ENCODE measurements at regions not wholly inside any gene's neighbourhood (a gene's known extent, or its start where the extent isn't known, plus 50 kb on each side); places are given as distances from the start of the nearest gene placed in this dataset.
"Not testable (repeated sequence)": the region's sequence is repeated elsewhere in the genome, so short reads cannot be mapped to it uniquely, and the experiment has no call there.

DNA sequence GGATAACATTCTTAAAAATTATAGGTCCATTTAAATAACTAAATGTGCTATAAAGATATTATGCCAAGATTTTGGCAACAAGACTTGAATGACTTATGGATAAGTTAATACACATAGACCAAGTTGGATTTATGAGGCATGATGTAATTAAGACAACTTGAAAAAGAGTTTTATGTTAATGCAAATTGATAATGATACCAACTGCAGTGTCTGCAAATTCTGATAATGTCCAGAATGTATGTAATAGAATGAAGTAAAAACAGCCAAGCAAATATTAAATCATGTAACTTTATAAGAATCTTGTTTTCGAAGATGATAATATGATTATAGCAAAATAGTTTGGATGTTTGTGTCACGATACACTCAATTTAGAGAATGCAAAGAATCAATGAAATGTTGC is 868.3 kb downstream of the DNAJB9 start:
- H3K9me3 Mint-ChIP-seq (ENCODE audit: low read depth), result peaks cover 2% of the 10 kb centered on the region
- TF ChIP-seq, protein P1, sequence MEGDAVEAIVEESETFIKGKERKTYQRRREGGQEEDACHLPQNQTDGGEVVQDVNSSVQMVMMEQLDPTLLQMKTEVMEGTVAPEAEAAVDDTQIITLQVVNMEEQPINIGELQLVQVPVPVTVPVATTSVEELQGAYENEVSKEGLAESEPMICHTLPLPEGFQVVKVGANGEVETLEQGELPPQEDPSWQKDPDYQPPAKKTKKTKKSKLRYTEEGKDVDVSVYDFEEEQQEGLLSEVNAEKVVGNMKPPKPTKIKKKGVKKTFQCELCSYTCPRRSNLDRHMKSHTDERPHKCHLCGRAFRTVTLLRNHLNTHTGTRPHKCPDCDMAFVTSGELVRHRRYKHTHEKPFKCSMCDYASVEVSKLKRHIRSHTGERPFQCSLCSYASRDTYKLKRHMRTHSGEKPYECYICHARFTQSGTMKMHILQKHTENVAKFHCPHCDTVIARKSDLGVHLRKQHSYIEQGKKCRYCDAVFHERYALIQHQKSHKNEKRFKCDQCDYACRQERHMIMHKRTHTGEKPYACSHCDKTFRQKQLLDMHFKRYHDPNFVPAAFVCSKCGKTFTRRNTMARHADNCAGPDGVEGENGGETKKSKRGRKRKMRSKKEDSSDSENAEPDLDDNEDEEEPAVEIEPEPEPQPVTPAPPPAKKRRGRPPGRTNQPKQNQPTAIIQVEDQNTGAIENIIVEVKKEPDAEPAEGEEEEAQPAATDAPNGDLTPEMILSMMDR (IDR thresholded peaks at IDR 0.05), result no peak
- no peaks in the 10 kb centered on the region for H3K36me3 Mint-ChIP-seq (ENCODE audit: low read depth)
- no peak for DNase-seq (ENCODE audit: low spot score)
- H3K4me3 Mint-ChIP-seq (ENCODE audit: unreplicated experiment), result no peak overlapping the region
- no peak overlapping the region for H3K27ac Mint-ChIP-seq (ENCODE audit: unreplicated experiment)
- no peaks in the 10 kb centered on the region for H3K4me1 Mint-ChIP-seq (ENCODE audit: low read depth)
- H3K27me3 Mint-ChIP-seq (ENCODE audit: low read depth), result peaks cover 1% of the 10 kb centered on the region

DNA sequence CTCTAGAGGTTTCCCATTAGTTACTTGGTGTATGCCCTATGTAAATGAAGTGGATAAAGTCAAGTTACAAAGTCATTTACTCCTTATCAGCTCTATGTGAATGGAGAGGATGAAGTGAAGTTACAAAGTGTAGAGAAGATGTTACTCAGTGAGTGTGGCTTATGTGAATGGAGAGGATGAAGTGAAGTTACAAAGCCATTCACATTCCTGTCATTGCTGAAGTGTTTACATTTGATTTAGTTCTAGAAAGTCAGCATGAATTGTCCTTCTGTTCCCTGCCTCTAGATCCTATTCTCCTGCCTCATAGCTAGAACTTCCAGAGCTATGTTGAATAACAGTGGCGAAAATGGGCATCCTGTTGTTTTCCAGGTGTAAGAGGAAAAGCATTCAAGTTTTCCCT is 880.1 kb downstream of the DNAJB9 start:
- Mint-ChIP-seq H3K27ac (ENCODE audit: unreplicated experiment) (no peak overlapping the region), H3K27me3 (ENCODE audit: low read depth) (peaks cover 5% of the 10 kb centered on the region), H3K4me1 (ENCODE audit: low read depth) (no peaks in the 10 kb centered on the region), H3K36me3 (ENCODE audit: low read depth) (no peaks in the 10 kb centered on the region), H3K4me3 (ENCODE audit: unreplicated experiment) (no peak overlapping the region), H3K9me3 (ENCODE audit: low read depth) (peaks cover 20% of the 10 kb centered on the region)
- TF ChIP-seq, protein P1 (IDR thresholded peaks at IDR 0.05), result no peak
- no peak for DNase-seq (ENCODE audit: low spot score)

DNA sequence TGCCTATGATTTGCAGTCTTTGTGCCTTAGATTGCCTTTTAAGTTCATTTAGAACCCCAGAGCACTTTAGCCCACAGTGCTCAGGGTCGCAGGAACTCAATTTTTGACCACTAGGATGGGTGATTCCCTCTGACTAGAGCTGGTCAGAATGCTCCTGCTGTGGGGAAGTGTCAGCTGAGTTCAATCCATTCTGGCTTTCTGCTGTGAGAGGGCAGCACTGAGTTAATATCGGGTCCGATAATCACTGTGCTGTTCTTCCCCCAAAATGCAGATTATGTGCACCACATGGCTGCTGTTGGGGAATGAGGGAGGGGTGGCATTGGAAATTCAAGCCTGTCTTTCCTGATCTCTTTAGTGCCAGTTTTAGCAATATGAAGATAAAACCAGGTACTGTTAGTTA is 886.4 kb downstream of the DNAJB9 start:
- DNase-seq (ENCODE audit: low spot score), result no peak
- Mint-ChIP-seq H3K27me3 (ENCODE audit: low read depth) (no peaks in the 10 kb centered on the region), H3K27ac (ENCODE audit: unreplicated experiment) (no peak overlapping the region), H3K4me3 (ENCODE audit: unreplicated experiment) (no peak overlapping the region), H3K9me3 (ENCODE audit: low read depth) (peaks cover 21% of the 10 kb centered on the region), H3K36me3 (ENCODE audit: low read depth) (no peaks in the 10 kb centered on the region), H3K4me1 (ENCODE audit: low read depth) (no peaks in the 10 kb centered on the region)
- TF ChIP-seq, protein P1 (IDR thresholded peaks at IDR 0.05), result no peak

DNA sequence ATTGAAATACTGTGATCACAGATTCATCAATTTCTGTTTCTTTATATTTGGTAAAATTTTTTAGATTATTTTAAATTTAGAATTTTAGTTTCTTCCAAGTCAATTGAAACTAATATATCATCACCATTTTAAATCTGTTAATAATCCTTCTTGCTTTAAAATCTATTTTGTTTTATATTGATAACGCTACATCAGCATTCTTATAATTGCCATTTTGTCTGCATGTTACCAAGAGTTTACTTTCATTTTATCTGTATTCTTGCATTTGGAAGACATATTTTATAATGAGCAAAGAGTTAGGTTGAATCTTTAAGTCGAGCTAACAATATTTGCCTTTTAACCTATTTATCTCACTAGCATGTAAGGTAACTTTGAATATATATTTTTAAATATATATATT is 890.6 kb downstream of the DNAJB9 start:
- Mint-ChIP-seq H3K27me3 (ENCODE audit: low read depth) (peaks cover 3% of the 10 kb centered on the region), H3K4me1 (ENCODE audit: low read depth) (no peaks in the 10 kb centered on the region), H3K36me3 (ENCODE audit: low read depth) (no peaks in the 10 kb centered on the region), H3K9me3 (ENCODE audit: low read depth) (no peaks in the 10 kb centered on the region), H3K27ac (ENCODE audit: unreplicated experiment) (no peak overlapping the region), H3K4me3 (ENCODE audit: unreplicated experiment) (no peak overlapping the region)
- TF ChIP-seq, protein P1 (IDR thresholded peaks at IDR 0.05), result no peak
- DNase-seq (ENCODE audit: low spot score), result no peak

DNA sequence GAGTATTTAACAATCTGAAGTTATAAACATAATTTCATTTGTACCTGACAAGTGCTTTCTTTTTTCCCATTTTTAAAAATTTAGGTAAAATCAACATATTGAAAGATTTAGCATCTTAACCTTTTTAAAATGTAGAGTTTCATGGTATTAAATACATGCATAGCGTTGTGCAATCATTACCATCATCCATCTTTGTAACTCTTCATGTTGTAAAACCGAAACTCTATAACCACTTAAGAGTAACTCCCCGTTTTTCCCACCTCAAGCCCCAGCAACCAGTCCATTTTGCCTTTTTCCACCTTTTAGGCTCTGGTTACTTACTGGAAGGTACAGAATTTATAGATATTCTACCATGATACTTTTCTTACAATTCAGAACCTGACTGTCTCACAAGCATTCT is 892.5 kb downstream of the DNAJB9 start:
- Mint-ChIP-seq H3K9me3 (ENCODE audit: low read depth) (no peaks in the 10 kb centered on the region), H3K4me3 (ENCODE audit: unreplicated experiment) (no peak overlapping the region), H3K36me3 (ENCODE audit: low read depth) (no peaks in the 10 kb centered on the region), H3K4me1 (ENCODE audit: low read depth) (no peaks in the 10 kb centered on the region), H3K27ac (ENCODE audit: unreplicated experiment) (no peak overlapping the region), H3K27me3 (ENCODE audit: low read depth) (peaks cover 3% of the 10 kb centered on the region)
- TF ChIP-seq, protein P1 (IDR thresholded peaks at IDR 0.05), result no peak
- DNase-seq (ENCODE audit: low spot score), result no peak

DNA sequence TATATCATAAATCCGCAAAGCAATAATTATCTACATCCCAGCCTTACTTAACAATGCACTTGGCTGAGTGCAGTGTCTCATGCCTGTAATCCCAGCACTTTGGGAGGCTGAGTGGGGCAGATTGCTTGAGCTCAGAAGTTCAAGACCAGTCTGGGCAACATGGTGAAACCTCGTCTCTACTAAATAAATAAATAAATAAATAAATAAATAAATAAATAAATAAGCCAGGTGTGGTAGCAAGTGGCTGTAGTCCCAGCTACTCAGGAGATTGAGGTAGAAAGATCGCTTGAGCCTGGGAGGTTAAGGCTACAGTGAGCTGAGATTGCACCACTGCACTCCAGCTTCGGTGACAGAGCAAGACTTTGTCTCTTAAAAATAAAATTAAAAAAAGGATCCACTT is 898.1 kb downstream of the DNAJB9 start:
- not testable (repeated sequence) for H3K27me3 Mint-ChIP-seq (ENCODE audit: low read depth); H3K4me1 Mint-ChIP-seq (ENCODE audit: low read depth); H3K36me3 Mint-ChIP-seq (ENCODE audit: low read depth); H3K9me3 Mint-ChIP-seq (ENCODE audit: low read depth); DNase-seq (ENCODE audit: low spot score); H3K4me3 Mint-ChIP-seq (ENCODE audit: unreplicated experiment); H3K27ac Mint-ChIP-seq (ENCODE audit: unreplicated experiment)

Data from chondrocyte (in vitro differentiated cells).